NCI-H1417 treated with DMSO at 0.1 percent for 48 hours (cell line): ENCODE measurements at regions not wholly inside any gene's neighbourhood (a gene's known extent, or its start where the extent isn't known, plus 50 kb on each side); places are given as distances from the start of the nearest gene placed in this dataset.
"Not testable (repeated sequence)": the region's sequence is repeated elsewhere in the genome, so short reads cannot be mapped to it uniquely, and the experiment has no call there.

Experiments
- DNase-seq: peaks from one replicate; lab custom pipeline; 2025; lab: John Stamatoyannopoulos, UW

DNA sequence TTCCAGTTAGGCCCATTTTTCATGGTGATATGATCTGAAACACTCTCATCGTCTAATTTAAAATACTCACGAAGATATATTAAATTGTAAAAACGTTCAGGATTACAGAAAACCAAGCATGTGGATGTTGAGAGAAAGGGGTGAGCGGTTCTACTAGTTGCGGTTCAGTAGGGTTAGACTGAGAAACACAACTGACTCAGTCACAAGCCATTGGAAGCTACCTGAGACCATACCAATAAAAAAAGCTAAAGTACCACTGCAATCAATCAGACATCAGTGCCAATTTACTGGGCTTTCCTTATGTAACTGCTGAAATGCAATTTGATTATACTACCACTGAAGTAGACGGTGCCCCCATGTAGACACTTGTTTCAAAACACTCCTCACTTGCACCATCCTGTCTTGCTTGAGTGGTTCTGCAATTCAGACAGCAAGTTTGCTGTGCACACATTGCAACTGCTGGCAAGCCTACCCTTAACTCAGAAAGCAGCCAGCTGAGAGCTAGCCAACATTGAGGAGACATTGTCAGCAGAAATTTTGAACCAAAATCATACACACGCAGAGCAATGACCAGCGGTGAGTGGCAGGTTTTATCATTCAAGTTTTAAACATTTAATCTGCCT lies 368.7 kb upstream of the ARHGEF26 start:
- no peak for DNase-seq

DNA sequence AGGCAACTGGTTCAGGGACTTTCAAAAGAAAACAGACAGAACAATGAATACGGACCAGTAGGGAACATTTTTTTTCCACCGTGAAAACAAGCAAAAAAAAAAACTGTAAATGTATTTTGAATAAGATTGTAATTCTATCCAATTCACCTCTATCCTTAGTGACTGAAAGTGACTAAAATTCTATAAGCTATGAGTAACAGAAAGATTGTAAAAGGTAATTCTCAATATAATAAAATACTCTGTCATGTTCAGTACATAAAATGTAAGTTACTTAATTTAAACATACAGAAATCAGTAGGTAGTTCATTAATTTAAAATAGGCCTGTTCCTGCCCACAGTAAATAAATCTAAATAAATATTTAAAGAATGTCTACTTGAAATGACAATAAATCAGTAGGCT lies 368.2 kb upstream of the ARHGEF26 start:
- DNase-seq = no peak

DNA sequence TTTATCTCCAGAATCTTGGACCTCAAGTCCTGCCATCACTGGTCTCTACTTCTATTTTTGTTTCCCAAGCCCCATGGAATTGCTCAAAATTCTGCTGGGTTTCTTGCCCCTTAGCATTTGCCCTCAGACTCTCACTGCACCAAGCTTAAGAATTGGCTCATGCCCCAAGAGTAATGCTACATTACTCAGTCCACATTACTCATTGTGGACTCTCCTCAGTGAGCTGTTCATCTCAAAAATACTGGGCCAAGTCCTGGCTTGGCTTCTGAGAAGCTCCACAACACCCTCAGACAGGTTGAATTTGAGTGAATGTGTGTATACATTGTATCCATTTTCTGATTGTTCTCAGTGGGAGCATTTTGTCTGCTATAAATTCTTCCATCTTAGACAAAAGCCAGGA lies 364.4 kb upstream of the ARHGEF26 start:
- DNase-seq = no peak

DNA sequence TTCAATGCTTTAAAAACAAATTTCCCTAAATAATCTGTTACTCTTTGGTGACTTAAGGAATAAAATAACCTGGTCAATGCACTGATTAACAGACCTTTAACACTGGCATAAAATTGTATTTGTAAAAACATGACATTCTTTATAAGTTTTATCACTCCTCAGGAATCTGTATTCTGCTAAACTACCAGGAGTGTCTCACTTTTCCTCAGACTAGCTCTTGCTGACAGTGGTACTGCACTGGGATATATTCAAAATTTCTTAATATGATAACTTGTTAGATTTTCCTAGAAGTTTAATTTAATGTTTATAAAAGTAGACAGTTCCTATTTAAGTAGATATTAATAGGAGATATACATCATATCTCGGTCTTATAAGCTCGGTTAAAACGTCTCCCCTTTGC lies 363.4 kb upstream of the ARHGEF26 start:
- no peak for DNase-seq

DNA sequence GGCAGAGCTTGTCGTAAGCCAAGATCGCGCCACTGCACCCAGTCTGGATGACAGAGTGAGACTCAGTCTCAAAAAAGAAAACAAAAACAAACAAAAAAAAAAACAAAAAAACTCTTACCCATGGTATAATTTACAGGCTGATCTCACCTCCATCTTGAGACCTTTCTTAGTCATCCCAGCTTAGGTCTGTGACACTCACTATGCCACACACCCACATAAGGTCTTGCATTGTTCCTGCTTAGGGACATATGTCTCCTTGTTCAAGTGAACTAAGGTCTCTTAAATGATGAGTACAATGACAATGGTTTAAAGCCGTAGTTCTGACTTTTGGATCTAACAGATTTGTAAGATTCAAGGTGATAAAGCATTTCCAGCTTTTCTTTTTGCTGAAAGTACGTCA lies 360.2 kb upstream of the ARHGEF26 start:
- no peak for DNase-seq

DNA sequence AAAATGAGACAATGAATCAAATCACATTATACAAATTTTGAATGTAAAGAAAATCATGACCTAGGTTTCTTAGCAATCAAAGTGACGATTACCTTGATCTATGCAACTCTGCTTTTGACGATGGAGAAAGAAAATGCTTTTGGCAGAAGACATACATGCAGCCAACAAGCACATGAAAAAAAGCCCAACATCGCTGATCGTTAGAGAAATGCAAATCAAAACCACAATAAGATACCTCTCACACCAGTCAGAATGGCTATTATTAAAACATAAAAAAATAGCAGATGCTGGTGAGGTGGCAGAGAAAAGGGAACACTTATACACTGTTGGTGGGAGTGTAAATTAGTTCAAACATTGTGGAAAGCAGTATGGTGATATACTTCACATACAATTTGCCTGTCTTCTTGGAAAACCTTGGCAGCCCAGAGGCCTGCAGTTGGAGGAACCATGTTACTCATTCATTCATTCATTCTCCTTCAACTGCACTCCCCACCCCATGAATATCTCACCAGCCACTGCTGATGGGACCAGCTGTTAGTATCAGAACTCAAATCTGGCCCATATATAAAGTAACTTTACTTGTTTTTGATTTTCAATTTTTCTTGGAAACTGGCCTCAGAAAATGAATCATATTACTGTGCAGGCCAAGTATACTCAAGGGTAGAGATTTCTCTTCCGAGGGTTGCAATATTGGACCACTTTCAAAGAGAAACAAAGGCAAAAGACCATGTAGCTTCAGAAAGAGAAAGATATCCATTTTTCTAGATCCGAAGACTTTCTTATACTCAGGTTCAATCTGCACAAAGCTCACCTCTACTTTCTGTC lies 358.6 kb upstream of the ARHGEF26 start:
- no peak for DNase-seq

DNA sequence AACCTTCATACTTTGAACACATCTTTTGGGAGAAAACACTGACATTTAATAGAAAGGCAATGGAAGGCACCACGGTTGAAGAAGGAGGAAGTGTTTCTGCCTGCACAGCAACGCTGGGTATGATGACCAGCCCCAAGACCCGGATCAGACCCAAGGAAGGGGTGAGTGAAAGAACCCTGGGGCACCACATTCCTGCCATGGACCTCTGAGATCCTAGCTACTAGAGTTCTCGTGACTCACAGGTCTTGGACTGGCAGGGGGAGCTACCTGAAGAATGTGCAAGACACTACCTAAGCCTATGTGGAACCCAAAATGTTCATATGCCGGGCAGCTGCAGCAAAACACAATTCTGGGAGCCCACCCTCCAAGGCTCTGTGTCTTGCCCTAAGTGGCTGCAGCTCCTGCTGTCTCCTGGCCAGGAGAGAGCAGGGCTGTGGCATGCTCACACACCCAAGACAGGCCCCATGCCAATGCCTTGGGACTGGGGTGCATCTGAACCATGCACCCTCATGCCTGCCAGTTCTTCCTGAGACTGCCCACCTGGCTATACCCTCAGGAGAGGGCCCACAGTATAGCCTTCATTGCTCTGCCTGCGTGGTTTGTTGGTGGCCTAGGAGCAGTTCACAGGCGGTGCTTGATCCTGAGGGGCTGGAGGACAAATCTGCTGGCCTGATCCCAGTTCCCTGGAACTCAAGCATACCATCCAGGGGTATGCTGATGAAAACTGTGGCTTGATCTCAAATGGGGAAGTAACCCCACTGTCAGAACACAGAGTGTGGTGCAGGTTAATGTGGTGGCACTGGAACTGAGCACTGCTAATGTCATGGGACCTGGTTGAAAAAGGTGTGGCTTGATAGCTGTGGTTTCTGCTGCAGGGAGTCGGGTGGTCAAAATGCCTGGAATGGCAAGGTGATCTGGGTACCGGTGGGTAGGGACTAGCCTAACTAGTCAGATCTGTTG lies 353.3 kb upstream of the ARHGEF26 start:
- no peak for DNase-seq

DNA sequence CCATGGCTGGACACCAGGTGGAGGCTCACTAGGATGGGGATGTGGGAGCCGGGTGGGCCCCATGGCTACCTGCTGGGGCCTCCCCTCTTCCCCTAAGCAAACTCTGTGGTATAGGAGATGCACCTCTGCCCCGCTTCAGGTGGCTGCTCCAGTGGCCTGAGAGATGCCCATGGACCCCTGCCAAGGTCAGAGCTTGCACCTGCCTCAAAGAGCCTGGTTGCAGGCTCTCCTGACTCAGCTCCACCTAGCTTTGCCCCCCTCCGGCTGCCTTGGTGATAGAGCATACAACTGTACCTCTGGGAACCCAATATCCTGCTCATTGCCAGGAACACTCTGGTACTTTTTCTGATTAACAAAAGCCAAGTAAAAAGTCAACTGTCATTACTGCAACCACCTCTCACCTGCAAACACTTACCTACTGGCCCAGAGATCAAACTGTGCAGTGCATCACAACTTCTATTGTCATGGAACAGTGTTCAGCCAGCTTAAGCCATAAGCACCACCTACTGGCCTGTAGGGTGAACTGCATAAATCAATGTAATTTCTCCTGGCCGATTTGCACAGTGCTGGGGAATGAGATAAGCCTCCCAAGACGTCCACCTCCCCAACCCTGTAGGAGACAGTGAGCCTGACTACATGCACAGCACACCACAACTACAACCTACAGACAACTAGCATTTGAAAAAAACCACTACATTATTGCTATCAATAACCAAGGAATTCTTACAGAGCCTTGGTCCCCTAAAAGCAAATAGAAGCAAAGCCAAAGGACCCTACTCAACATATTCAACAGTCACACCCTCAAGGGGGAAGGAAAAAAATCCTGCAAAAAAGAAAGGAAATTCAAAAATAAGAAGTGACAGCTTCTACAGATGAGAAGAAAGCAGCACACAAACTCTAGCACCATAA lies 352.4 kb upstream of the ARHGEF26 start:
- no peak for DNase-seq

DNA sequence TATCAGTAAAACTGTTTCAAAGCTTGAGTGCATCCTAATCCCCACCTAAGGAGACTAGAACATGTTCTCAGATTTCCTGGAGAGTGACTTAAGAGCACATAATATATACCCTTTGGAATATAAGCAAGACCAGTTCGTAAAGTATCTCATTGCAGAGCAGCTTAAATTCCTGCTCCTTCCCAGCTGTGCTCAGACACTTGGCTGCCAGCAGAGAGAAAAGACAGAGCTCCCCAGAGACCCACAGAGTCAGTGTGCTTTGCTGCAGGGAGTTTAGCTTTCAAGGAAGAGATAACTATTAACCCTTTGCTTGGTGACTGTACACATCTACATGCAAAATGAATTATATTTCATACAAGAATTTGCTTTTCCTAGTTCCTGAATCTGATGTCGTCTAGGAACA lies 338.1 kb upstream of the ARHGEF26 start:
- no peak for DNase-seq

DNA sequence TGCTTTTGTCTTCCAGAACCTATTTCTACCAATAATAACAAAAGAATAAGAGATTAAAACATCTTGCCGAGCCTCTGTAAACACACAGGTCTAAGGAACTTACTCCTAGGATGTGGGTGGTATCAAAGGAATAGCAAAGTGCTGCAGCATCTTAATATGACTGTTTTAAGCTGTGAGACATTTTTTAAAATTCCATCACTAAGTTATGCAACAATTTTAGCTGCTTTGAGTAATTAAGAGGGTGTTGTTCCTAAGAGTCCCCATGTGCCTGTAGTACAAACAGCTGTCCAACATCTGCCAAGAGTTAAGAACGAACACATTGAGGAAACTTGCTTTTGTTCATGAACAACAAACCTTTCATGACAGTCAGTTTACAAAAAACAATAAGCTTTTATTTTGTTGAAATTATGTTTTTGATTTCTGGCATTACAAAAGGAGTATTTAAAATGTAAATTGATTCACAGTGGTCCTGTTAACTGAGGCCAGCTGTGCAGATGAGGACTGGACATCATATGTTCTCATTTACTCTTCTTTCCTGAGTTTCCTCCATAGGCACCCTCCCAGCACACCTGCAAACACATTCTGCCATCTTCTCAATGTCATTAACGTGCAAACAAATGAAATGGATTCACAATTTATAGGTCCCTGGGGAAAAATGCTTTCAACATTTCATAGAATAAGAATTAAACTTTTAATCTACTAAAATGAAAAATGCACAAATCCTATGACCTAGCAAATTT lies 337.3 kb upstream of the ARHGEF26 start:
- no peak for DNase-seq

DNA sequence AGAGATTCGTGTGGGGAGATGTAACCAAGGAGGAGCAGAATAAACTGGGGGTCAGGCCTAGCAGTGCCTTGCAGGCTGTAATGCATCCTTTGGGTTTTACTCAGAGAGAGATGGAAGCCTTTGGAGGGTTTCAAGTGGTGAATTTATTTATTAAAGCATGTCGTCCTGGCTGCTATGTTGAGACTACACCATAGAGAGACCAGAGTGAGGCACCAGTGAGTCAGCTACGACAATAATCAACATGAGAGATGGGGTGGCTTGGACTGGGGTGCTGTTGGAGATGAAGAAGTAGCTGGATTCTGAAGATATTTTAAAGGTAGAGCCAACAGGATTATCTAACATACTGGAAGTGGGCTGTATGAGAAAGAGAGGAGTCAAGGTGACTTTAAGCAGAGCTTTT lies 335.3 kb upstream of the ARHGEF26 start:
- DNase-seq = no peak

DNA sequence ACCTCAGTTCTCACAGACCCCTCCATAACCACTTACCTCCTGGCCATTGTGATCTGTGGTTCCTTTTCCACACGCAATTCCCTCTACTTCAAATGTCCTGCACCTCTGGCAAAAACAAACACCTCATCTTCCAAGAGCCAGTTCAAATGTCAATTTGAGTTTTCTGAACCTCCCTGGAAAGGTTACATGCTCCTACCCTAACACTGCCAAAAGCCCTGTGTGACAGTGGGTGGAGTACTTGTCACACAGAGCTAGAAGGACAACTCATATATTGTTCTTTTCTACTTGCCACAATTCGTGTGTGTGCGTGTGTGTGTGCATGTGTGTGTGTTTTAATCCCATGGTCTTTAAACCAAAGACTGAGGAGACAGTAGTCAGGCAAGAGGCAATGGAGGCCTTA lies 331.8 kb upstream of the ARHGEF26 start:
- DNase-seq = no peak

DNA sequence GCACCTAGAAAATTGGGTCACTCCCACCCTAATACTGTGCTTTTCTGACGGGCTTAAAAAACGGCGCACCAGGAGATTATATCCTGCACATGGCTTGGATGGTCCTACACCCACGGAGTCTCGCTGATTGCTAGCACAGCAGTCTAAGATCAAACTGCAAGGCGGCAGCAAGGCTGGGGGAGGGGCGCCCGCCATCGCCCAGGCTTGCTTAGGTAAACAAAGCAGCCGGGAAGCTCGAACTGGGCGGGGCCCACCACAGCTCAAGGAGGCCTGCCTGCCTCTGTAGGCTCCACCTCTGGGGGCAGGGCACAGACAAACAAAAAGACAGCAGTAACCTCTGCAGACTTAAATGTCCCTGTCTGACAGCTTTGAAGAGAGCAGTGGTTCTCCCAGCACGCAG lies 324.1 kb upstream of the ARHGEF26 start:
- not testable (repeated sequence) for DNase-seq

DNA sequence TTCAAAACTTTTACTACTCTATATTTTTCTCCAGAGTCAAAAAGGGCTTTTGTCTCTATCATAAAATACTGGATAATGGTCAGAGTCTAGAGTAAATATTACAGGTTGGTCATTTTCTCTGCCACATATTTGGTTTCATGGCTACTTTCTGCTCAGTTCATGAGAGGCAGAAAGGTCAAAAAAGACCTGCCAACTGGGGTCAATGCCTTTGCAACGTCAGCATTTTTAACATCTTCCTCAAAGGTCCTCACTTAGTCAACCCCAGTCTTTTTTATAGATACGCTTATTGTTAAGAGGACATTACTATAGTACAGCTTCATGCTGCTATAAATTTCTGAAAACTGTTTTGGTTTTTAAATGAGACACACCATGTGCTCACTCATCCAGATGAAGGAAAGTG lies 312.1 kb upstream of the ARHGEF26 start:
- DNase-seq = no peak

DNA sequence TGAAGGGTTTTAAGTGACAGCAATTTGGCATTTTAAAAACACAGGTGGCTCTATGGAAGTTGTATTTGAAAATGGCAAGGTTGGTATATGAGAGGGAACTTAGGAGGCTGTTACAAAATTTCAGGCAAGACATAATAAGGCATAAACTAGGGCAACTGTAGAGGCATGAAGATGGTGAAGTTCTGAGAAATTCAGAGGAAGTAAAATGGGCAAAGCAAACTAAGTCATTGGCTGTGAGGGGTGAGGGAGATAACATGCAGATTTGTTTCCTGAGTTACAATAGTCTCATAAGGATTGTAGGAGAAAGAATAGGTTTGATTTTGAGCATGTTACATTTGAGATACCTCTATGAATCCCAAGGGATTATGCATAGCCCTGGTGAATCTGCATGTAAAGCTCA lies 302.9 kb upstream of the ARHGEF26 start:
- DNase-seq = no peak

DNA sequence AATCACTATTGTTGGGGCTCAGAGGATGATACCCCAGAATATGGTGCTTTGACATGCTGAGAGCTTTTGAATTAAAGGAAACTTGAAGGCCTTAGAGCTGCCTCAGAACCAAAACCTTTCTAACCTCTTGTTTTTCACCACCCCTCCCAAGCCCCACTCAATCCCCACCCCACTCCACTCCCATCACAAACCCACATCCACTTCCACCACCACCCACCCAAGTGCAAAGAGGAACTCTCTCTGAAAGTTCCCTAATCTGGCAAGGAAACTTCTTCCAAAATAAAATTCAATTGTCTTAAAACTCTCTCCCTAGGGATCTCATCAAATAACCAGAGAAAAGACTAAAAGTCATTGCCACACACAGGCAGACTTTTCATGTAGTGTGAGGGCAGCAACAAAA lies 301.2 kb upstream of the ARHGEF26 start:
- DNase-seq = no peak

DNA sequence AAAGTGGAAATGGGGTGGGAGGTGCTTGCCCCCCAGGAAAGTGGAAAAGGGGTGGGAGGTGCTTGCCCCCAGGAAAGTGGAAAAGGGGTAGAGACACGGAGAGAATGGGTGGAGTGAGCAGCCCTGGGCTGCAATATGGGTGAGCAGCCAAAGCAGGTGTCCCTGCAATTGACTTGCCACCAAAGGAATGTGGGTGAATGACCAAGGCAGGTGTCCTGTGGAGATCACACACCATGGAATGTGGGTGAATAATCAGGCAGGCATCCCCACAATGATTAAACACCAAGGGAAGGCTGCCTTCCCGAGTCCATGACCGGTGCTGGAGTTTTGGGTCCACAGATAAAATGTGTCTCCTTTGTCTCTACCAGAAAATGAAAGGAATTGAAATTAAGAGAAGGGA lies 292.8 kb upstream of the ARHGEF26 start:
- DNase-seq = not testable (repeated sequence)

DNA sequence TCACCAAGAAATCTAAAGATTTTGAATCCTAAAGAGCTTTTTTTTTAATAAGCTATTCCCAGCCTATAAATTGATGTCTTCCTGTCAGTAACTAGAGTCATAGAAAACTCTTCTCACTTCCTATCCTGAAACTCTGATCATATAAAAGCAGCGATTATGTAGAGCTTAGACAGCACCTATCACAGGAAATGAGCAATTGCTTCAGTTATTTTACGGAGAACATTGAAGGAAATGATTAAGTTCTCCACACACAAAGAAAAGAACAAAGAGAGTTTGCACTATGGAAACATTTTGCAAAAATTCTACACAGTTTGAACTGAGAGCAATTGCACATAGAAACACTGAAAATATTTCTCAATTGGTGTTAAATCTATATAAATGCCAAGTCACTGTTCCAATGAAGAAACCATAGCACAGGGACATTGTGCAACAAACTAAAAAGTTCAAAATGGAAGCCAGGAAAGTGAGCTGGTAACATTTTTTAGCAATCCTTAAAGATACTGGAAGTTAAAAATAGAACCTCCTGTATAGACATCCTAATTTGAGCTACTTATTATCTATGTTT lies 291.5 kb upstream of the ARHGEF26 start:
- no peak for DNase-seq

DNA sequence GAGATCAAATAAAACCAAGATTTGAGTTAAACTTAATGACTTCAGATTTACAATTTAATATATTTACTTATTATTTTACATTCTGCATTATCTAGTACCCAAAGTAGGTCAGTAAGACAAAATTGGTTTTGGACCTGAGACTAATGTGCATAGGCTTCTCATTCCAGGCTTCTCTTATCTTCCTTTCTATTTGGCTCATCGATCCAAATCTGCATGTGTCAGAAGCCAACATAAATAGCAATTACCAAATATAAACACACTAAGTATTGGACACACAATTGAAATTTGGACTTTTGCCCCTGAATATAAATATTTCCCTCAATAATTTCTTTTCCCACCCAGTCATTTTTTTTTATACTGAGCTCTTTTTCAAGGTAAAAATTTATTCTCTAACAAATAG lies 290.6 kb upstream of the ARHGEF26 start:
- no peak for DNase-seq

DNA sequence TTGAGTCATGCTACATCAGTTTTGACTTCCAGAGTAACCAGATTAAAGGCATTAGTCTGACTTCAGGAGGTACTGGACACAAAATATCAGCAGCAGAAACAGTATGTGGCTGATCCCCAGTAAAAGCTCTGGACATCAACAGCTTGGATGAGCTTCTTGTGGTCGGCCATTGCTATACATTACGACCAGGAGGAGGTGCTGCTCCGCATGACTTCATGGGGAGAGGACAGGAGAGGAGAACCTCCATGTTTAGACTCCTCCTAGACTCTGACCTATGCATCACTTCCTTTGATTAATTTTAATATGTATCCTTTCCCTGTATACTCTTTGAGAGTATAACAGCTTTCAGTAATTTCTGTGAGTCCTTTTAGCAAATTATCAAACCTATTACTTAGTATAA lies 285.6 kb upstream of the ARHGEF26 start:
- DNase-seq = no peak

DNA sequence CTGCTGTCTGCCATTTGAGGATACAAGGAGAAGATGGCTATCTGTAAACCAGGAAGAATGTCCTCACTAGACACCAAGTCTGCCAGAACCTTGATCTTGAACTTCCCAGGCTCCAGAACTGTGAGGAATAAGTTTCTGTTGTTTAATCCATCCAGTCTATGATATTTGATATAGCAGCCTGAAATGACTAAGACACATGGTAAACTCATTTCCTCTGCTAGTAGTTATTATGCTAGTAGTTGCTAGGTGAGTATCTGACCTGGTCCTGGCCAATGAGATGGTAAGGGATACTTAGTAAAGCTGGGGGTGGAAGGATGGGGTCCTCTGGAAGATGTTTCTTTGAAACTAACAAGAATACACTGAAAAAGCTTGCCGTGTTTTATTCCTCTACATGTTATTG lies 280.7 kb upstream of the ARHGEF26 start:
- DNase-seq = no peak
